Right atrium auricular region (tissue), 2 donors: ENCODE measurements at regions not wholly inside any gene's neighbourhood (a gene's known extent, or its start where the extent isn't known, plus 50 kb on each side); places are given as distances from the start of the nearest gene placed in this dataset.

Source experiments
- DNase-seq: peaks from one replicate; pipeline ENCODE4 v3.0.0-alpha.2; 2019; ENCODE audit warnings: low spot score
- H3K27ac ChIP-seq, 2 donors: fragments of 200-600 bp; sonication (generic); 1 replicate in 1 of 2; 2 replicates in 1 of 2; pipeline ENCODE4 v1.5.1; 2016 to 2019
- H3K27me3 ChIP-seq, 2 donors: fragments of 200-600 bp; sonication (generic); one replicate each; pipeline versions ENCODE4 v1.5.1 to v1.6.0; 2017 to 2019
- H3K36me3 ChIP-seq: fragments of 200-600 bp; sonication (generic); one replicate; pipeline ENCODE4 v1.5.1; 2016
- H3K4me1 ChIP-seq, 2 donors: fragments of 200-600 bp; sonication (generic); one replicate each; pipeline versions ENCODE4 v1.5.1 to v1.6.0; 2017 to 2019
- H3K4me3 ChIP-seq, 2 donors: fragments of 200-600 bp; sonication (generic); 1 replicate in 1 of 2; 2 replicates in 1 of 2; pipeline ENCODE4 v1.5.1; 2017 to 2019; ENCODE audit warnings: mild to moderate bottlenecking in 1 of 2, moderate library complexity in 1 of 2
- H3K9me3 ChIP-seq, 2 donors: fragments of 200-600 bp; sonication (generic); one replicate each; pipeline ENCODE4 v1.5.1; 2019
- TF ChIP-seq, protein P1 (sequence below), 2 donors: fragments of 200-600 bp; sonication (generic); IDR thresholded peaks; one replicate each; pipeline ENCODE4 v1.5.1; 2019; ENCODE audit warnings: antibody characterized with exemption in 2 of 2

DNA sequence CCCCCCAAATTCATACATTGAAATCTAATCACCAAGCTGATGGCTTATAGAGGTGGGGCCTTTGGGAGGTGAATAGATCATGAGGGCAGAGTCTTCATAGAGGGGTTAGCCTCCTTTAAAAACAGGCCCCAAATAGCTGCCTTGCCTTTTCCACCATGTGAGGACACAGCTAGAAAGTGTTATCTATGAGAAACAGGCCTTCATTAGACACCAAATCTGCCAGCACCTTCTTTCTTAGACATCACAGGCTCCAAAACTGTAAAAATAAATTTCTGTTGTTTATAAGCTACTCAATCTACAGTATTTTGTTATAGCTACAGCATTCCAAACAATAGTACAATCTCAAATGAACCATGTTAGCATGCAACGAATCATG is 459.3 kb upstream of the GCFC2 start:
- Histone ChIP-seq H3K27ac (no peak overlapping the region), H3K4me3 (no peak overlapping the region), H3K9me3 (peaks cover 0 to 1% of the 10 kb centered on the region in 2 donors), H3K4me1 (no peaks in the 10 kb centered on the region), H3K27me3 (no peaks in the 10 kb centered on the region), H3K36me3 (no peaks in the 10 kb centered on the region)
- DNase-seq = no peak
- TF ChIP-seq, protein P1, sequence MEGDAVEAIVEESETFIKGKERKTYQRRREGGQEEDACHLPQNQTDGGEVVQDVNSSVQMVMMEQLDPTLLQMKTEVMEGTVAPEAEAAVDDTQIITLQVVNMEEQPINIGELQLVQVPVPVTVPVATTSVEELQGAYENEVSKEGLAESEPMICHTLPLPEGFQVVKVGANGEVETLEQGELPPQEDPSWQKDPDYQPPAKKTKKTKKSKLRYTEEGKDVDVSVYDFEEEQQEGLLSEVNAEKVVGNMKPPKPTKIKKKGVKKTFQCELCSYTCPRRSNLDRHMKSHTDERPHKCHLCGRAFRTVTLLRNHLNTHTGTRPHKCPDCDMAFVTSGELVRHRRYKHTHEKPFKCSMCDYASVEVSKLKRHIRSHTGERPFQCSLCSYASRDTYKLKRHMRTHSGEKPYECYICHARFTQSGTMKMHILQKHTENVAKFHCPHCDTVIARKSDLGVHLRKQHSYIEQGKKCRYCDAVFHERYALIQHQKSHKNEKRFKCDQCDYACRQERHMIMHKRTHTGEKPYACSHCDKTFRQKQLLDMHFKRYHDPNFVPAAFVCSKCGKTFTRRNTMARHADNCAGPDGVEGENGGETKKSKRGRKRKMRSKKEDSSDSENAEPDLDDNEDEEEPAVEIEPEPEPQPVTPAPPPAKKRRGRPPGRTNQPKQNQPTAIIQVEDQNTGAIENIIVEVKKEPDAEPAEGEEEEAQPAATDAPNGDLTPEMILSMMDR (IDR thresholded peaks at IDR 0.05) = no peak

DNA sequence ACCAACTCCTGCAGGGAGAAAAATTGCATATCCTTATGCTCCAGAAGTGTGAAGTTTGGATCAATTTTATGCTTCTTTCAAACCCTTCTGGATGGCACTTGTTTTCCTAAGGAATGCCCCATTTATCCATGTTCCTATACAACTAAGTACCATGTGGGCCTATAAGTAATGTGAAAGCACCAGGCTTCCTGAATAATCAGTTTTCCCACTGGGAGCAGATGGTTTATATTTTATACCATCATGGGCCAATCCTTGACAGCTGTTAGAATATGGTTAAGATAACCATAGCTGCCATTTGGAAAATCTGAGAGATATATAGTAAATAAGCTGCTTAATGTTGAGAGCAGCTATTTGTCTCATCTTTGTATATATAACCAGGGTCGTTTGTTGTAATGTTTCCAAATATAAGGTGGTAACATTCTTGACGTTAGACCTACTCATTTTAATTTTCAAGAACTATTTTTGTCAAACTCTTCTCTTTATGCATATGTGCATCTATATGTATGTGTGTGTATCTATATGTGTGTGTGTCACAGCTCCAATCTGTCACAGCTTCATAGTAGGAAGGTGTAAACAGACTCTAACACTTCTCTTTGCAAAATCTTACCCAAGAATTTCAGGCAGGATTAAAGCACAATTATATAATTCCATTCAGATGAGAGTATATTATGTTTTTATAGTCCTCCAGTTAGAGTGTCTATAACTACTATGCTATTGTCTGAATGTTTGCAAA is 458.7 kb upstream of the GCFC2 start:
- Histone ChIP-seq H3K27me3 (no peaks in the 10 kb centered on the region), H3K4me3 (no peak overlapping the region), H3K27ac (no peak overlapping the region), H3K4me1 (no peaks in the 10 kb centered on the region), H3K36me3 (no peaks in the 10 kb centered on the region), H3K9me3 (no peaks in the 10 kb centered on the region)
- TF ChIP-seq, protein P1 (IDR thresholded peaks at IDR 0.05) = no peak
- no peak for DNase-seq

- Histone ChIP-seq H3K4me3 (no peak overlapping the region), H3K9me3 (no peaks in the 10 kb centered on the region), H3K27ac (no peak overlapping the region), H3K4me1 (no peaks in the 10 kb centered on the region), H3K36me3 (no peaks in the 10 kb centered on the region), H3K27me3 (no peaks in the 10 kb centered on the region)
- TF ChIP-seq, protein P1 (IDR thresholded peaks at IDR 0.05) = no peak
- no peak for DNase-seq
Measured at GRCh38 chr2:76163860-76164259, 453.1 kb upstream of the GCFC2 start.

GRCh38 chr2:76160670-76161069 is 450.0 kb upstream of the GCFC2 start:
- no peaks in the 10 kb centered on the region for H3K36me3 ChIP-seq
- H3K27ac ChIP-seq = no peak overlapping the region
- no peak overlapping the region for H3K4me3 ChIP-seq
- TF ChIP-seq, protein P1 (IDR thresholded peaks at IDR 0.05) = no peak
- H3K4me1 ChIP-seq = no peaks in the 10 kb centered on the region
- DNase-seq = no peak
- H3K9me3 ChIP-seq = no peaks in the 10 kb centered on the region
- no peaks in the 10 kb centered on the region for H3K27me3 ChIP-seq

DNA sequence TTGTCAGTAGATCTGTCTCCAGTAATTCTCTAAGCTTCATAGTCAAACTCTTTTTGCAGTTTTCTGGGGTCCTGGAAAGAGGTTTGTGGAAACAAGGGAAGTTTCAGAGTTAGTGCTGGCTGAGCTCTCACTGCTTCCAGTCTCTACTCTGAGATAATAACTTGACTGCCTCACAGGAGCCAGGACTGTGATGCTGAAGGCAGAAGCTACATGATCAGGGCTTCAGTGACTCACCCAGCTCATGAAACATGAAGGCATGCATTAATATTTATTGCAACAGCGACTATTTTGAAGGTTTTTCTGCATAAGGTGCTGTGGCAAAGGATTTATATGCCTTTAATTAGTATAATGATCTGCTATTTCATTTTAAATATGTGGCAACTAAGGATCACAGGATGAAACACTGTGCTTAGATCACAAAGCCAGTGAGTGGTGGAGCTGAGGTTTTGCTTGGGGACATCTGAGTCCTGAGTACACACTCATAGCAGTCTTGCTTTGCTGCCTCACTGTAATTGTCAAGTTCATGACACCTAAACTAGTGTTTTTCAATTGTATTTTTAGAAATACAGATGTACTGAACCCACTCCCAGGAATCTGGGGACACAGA is 448.4 kb upstream of the GCFC2 start:
- Histone ChIP-seq H3K36me3 (no peaks in the 10 kb centered on the region), H3K27ac (no peak overlapping the region), H3K9me3 (no peaks in the 10 kb centered on the region), H3K4me1 (no peaks in the 10 kb centered on the region), H3K27me3 (no peaks in the 10 kb centered on the region), H3K4me3 (no peak overlapping the region)
- TF ChIP-seq, protein P1 (IDR thresholded peaks at IDR 0.05) = no peak
- DNase-seq = no peak
